G401 (cell line): ENCODE measurements at regions not wholly inside any gene's neighbourhood (a gene's known extent, or its start where the extent isn't known, plus 50 kb on each side); places are given as distances from the start of the nearest gene placed in this dataset.
"Not testable (repeated sequence)": the region's sequence is repeated elsewhere in the genome, so short reads cannot be mapped to it uniquely, and the experiment has no call there.

Experiments
- DNase-seq: peaks from one replicate; pipeline ENCODE4 v3.0.0-alpha.2; 2015; ENCODE audit warnings: low spot score
- in situ Hi-C: cut with HindIII; loops from 2 replicates; pipeline ENCODE4 v1.10.0; 2016; ENCODE audit warnings: low sequenced_read_pairs, mixed read lengths

DNA sequence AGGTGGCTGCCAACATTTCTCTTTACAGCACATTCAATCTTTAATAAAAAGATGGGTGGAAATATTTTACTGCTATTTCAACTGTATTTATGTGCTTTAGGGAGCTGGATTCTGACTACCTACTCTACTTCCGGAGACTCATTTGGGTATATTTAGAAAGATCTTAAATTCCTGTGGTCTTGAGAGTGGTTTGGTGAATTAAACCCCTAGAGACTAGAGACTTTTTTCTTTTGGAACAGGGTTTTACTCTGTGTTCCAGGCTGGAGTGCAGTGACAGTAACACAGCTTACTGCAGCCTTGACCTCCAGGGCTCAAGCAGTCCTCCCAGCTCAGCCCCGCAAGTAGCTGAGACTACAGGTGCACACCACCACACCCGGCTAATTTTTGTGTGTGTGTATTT lies 79.0 kb upstream of the HABP2 start:
- in situ Hi-C loops = no loop called here
- DNase-seq = no peak

DNA sequence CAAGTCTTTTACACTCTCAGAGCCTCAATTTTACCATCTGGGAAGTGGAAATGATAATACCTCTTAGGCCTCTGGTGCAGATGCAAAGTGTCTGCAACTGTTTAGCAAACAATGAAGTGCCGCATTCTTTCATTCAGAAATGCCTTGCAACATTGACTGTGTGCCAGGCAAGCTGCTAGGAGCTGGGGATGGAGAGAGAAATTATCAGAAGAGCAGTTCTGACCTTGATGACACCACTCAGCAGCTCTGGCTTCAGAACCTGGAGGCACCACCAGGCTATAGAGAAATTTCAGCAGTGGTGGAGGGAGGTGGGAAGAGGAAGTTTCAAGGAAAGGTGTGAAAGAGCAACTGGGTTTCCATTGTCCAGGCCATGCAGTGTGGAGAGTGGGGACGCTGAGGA lies 78.1 kb upstream of the HABP2 start:
- DNase-seq = no peak
- in situ Hi-C loops = no loop called here

DNA sequence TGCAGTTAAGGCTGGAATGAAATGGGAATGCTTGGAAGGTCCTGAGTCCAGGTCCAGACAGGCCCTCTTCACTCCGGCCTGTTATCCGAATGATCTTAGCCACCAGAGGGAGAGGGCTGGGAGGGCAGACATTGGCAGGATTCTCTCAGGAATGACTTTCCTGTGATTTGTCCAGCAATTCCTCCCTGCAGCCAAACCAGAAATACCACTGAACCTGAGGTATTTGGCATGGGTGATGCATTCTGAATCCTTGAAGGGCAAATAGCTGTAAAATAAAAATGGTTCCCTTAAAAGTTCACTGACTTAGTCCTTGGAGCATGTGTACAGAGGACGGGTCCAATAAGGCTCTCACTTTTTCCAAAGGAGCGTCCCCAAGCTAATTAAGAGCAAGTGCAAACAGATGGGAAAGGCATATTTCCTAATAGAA lies 77.5 kb upstream of the HABP2 start:
- in situ Hi-C loops = no loop called here
- no peak for DNase-seq

DNA sequence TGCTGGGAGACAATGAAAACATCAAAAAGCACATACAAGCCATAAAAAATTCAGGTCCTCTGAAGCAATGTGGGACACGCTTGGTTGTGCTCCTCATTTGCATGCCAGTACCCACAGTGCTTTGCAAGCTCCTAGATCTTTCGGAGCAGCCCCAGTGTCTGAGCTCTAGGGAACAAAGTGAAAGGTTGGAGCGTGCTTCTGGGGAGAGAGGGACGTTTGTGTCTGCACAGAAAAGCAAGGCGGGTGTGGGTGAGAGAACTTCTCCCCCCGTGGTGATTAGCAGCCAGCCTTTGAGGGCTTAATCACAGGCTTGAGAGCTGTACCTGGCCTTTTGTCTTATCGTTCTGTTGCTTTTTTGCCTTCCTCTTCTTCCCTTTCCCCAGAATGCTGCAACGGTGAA lies 76.7 kb upstream of the HABP2 start:
- in situ Hi-C loops = no loop called here
- no peak for DNase-seq

DNA sequence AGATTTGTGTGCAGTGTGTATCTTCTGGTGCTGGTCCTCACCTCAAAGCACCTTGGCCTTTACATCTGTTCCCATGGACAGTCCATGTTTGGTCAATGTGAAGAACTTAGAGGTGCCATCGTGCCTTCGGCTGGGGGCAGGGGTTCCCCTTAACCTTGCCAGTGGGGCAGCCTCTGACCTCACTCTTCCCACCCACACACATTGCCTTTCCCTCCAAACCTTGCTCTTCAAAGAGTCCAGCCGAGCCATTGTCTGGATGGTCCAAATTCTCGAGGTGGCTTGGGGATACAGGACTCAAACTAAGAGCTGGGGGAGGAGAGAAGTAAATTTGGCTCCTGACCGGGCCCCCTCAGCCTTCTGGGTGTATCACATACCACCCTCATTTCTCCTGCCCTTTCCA lies 76.2 kb upstream of the HABP2 start:
- no peak for DNase-seq
- in situ Hi-C loops = no loop called here

DNA sequence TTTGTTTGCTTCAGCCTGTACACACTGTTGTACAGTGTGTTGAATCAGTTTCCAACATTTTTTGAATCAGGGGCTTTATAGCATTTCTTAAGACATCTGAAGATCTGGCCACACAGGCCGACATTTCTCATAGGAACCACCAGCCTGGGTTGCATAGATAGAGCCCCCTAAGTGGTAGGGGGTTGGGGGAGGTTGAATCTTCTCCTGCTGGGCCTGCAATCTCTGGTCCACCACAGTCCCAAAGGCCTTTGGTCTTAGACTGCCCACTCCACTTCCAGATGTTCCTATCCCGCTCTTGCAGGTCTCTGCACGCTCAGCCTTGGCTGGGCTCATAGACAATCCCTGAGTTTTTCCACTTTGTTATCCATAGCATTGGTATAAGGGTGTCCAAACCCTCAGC lies 75.4 kb upstream of the HABP2 start:
- in situ Hi-C loops = no loop called here

DNA sequence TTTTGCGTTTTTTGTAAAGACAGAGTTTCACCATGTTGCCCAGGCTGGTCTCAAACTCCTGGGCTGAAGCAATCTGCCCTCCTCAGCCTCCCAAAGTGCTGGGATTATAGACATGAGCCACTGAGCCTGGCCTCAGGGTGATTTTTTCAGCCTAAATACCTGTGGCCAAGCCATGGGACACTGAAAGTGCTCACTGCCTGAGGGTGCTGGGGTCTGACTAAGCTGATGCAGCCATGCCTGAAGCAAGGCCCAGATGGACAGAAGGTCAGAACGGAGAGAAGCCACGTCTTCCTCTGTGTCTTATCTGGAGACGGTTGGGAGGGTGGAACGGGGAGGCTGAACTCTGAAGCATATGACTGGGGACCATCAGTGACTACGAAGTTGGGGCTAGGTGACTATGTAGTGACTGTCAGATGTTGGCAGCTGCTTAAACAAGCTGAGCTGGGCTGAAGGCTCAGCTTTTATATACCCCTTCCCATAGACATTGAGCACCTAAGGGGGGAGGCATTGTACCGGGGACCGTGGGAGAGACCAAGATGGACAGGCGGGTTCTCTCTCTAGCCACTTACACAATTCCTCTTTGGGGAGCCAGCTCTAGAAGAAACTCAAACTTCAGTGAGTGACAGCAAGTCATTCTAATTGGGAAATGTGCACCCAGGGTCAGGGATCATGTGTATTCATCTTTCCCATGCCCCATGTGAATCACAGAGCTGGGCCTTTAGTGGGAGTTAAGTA lies 73.3 kb upstream of the HABP2 start:
- in situ Hi-C loops = no loop called here
- no peak for DNase-seq

More for the DNA sequence above, 75.4 kb upstream of the HABP2 start:
- no peak for DNase-seq

DNA sequence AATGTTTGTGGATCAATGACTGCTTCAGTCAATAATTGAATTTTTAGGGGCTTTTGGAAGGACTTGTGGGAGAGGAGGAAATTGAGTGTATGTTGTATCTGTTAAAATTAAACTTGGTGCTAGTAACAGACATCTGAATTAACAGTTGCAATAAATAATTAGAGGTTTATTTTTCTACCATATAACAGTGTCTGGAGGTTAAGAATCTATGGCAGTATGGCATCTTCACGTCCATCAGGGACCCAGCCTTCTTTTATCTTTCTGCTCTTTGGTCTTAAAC lies 72.8 kb upstream of the HABP2 start:
- DNase-seq = no peak
- in situ Hi-C loops = no loop called here

DNA sequence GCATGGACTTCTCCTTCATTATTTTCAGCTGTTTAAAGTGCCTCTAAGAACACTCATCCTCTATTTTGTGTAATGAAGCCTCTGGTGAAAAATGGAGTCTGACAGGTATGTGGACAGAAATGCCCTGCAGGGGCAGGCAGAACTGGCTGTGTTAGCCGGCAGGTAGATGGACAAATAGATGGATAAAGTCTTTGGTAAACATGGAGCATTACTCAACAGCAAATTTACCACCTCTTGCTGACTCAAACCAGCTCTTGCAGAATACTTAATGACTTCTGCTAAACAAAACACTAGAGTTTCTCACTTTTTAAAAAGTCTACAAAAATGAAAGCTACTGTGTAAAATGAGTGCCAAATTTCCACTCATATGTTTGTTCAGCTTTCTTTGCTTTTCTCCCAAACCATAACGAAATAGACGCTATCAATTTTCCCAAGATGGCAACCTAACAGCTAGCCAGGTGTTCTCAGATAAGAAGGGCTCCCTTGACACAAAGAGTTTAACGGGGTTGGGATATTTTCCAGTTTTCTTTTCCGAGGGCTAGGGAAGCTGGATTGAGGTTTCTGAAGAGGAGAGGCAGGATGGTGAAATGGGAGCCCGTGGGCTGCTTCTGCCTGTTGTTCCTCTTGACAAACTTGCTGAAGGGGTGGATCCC lies 71.9 kb upstream of the HABP2 start:
- in situ Hi-C loops = no loop called here
- no peak for DNase-seq

DNA sequence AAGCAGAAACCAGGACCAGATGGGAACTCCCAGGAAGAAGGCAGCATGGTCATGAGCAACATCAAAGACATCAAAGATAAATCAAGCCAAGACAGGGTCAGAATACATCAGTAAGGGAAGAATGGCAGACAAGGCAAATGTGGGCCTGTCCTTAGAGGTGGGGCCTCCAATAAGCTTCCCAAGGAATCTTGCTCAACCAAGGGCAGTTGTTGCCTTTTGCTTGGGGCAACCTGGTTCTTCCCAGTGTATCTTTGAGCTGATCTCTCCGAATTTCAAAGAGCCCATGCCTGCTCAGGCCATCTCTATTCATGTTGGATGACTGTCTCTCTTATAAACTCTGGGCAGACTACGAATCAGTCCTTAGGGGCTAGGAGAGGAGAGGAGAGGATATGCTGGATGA lies 68.4 kb upstream of the HABP2 start:
- no peak for DNase-seq
- in situ Hi-C loops = no loop called here

DNA sequence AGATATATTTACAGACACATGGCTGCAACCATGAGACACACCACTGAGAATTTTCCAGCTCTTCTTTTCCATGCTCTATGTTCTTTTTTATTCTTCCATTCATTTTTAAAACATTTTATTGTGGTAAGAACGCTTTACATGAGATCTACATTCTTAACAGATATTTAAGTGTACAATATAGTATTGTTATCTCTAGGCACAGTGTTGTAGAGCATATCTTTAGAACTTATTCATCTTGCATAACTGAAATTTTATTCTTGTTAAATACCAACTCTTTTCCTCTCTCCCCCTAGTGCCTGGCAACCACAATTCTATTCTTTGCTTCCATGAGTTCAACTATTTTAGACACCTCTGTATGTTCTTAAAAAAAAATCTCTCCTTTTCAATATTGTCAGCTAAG lies 67.1 kb upstream of the HABP2 start:
- DNase-seq = no peak
- in situ Hi-C loops = no loop called here

DNA sequence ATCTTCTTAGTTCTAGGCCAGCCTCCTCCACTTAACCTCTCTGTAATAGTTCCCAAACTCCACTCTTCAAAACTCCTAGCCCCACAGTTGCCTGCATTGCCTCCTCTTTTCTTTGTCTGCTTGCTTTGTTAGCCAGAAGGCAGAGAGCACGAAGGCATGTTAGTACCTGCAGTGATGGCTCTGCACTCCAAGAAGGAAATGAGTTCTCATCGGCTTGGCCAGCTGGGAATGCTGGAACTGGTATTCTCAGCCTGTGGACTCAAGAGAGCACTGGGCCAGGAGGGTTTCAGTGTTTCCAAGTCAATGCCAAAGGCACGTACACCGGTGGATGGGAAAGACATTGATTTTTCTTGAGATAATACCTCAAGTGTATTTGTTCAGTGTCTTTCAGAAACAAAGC lies 66.3 kb upstream of the HABP2 start:
- no peak for DNase-seq
- in situ Hi-C loops = no loop called here

DNA sequence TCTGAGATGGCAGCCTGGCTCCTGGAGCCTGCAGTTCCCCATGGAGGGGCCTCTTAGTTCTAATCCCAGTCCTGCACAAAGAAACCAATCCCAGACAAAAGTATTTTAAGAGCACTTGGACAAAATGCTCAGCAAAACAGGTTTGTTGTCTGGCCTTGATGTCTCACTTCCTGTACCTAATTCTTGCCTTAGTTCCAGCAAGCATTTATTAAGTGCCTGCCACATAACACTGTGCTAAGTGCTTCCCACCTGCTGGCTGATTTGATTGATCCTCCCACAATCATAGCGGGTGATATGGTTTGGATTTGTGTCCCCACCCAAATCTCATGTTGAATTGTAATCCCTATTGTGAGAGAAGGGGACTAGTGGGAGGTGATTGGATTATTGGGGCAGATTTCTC lies 65.7 kb upstream of the HABP2 start:
- in situ Hi-C loops = no loop called here

DNA sequence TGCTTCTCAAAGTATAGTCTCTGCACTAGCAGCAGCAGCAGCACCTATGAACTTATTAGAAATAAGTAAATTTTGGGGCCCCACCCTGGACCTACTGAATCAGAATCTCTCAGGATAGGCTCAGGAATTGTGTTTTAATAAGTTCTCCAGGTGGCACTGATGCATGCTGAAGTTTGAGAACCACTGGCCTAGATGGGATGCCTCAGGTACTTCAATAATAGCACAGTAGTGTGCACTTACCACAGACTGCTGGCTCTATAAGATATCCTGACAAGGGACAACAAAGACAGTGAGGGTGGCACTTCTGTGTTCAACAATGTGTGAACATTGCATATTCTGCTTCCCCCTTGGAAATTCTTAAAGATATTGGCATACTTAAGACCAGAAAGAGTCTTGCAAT lies 64.7 kb upstream of the HABP2 start:
- in situ Hi-C loops = no loop called here
- DNase-seq = no peak

More for the DNA sequence above, 65.7 kb upstream of the HABP2 start:
- no peak for DNase-seq

DNA sequence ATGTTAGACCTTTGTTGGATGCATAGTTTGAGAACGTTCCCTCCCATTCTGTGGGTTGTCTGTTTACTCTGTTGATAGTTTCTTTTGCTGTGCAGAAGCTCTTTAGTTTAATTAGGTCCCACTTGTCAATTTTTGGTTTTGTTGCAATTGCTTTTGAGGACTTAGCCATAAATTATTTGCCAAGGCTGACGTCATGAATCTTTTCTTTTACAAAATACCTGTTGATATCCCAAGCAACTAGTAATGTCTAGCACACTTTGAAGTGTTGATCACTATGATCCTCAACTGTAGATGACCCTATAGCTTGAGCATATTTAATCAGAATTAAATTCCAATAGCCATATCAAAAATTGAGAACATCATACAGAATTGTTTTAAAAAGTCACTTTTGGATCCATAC lies 63.3 kb upstream of the HABP2 start:
- DNase-seq, in situ Hi-C loops: not testable (repeated sequence)

DNA sequence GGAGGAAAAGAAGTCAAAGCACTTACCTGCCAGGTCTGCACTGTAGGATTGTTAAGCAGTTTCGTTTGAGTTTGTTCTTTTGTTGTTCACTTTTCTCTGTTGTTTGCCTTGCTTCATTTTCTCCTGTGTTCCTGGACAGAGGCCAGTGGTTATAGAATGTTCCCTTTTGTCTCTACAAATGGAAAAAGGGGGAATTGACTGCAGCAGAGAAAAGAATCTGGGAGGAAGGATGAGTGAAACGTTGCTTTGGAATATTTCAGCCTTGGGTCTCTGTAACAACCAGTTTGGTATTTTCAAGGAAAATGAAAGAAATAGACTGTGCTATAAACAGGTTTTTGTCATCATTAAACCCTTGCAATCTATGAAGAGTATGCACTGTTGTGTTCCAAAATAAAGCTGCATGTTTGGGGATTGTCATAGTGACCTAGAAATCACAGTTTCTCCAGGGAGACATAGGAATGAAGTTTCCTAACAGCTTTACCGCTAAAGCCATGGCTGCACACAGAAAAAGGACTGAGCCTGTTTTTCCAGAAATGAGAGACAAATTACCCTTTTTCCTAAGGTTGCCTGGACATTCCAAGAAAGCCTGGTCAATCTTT lies 60.8 kb upstream of the HABP2 start:
- no peak for DNase-seq
- in situ Hi-C loops = no loop called here

DNA sequence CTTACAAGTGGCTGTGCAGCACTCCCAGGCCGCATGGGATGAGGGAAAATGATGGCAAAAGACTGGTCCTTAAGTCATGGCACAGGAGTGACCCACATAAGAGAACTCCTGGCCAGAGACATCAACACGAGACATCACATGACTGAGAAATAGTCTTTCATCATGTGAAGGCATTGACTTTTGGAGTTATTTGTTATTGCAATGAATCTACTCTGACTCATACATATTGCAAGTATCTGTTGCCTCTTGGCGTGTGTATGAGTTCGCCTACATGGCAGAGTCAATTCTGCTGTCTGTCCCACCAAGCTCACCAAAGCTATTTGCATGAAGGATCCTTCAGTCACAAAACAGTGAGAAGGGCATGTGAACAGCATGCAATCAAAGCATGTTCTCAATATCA lies 59.7 kb upstream of the HABP2 start:
- in situ Hi-C loops = no loop called here
- DNase-seq = no peak

DNA sequence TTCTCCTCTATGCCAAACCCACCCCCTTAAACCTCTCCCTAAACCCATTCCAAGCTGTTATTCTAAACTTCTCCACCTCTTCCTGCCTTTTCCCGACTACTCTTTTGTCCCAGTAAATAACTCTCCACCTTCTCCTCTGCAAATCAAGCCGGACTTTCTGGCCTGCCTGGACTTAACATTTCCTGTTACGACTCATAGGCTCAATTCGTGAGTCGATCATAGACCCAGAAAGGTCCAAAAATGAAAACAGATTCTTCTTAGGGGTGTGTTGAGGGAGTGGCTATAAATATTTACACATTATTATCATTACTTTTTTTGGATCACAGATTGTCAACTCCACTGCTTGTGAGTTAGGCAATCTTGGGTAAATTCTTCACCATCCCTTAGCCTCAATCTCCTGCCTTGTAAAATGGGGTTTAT lies 59.0 kb upstream of the HABP2 start:
- in situ Hi-C loops = no loop called here
- no peak for DNase-seq

DNA sequence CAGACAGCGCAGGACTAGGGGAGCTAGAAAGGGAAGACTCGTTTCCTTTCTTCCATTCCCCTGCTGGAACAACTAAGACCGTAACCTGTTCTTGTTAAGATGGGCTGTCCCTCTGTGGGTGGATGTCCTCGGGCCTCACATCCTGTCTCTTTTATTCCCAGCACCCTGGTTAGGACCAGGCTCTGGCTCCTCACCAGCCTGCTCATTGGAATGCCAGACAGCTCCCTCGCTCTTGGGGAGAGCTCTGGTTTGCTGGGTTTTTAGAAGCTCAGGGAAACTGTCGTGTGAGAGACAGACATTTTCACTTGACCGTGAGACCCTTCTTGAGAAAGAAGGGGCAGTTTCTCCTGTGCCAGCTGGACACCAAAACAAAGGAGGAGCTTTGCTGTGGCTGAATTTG lies 58.1 kb upstream of the HABP2 start:
- in situ Hi-C loops = no loop called here
- peak; percentile 8 for DNase-seq

DNA sequence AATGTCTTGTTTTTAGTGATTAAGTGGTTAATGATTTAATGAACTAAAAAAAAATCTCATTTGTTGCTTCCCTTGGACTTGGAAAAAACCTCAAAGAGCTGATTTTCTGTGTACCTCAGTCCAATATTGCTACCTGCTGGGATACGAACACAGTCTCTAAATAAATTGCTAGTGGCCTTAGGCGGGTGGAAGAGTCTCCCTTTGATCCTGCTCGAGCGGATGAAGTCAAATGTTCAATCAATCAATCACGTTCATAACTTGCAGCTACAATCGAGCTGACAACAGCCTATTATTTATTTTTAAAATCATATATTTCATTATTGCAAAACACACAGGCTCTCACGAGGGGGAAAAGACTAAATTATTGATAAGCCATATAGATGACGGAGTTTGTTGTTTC lies 57.3 kb upstream of the HABP2 start:
- in situ Hi-C loops = no loop called here
- DNase-seq = no peak
